ENCODE measurements at regions not wholly inside any gene's neighbourhood (a gene's known extent, or its start where the extent isn't known, plus 50 kb on each side); places are given as distances from the start of the nearest gene placed in this dataset.

- TF ChIP-seq, protein P1, sequence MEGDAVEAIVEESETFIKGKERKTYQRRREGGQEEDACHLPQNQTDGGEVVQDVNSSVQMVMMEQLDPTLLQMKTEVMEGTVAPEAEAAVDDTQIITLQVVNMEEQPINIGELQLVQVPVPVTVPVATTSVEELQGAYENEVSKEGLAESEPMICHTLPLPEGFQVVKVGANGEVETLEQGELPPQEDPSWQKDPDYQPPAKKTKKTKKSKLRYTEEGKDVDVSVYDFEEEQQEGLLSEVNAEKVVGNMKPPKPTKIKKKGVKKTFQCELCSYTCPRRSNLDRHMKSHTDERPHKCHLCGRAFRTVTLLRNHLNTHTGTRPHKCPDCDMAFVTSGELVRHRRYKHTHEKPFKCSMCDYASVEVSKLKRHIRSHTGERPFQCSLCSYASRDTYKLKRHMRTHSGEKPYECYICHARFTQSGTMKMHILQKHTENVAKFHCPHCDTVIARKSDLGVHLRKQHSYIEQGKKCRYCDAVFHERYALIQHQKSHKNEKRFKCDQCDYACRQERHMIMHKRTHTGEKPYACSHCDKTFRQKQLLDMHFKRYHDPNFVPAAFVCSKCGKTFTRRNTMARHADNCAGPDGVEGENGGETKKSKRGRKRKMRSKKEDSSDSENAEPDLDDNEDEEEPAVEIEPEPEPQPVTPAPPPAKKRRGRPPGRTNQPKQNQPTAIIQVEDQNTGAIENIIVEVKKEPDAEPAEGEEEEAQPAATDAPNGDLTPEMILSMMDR (IDR thresholded peaks at IDR 0.05; ENCODE audit: low read depth, low read length) = no peak
- peak; percentile 7 to 19 for DNase-seq (ENCODE audit: low read depth in 2 of 2)
- no peak overlapping the region for H3K4me3 ChIP-seq (replicated peaks in 1 of 2; ENCODE audit: low read depth in 2 of 2, low read length in 2 of 2)
Observed at GRCh38 chr10:89891006-89891535, 189.7 kb downstream of the KIF20B start.

DNA sequence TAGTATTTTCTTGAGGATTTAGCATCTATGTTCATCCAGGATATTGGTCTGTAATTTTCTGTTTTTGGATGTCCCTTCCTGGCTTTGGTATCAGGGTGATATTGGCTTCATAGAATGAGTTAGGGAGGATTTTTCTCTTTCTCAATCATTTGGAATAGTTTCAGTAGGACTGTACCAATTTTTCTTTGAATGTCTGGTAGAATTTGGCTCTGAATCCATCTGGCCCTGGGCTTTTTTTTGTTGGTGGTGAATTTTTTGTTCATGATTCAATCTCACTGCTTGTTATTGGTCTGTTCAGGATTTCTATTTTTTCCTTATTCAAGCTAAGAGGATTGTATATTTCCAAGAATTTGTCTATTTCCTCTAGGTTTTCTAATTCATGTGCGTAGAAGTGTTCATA is 192.7 kb downstream of the KIF20B start:
- DNase-seq (ENCODE audit: low read depth in 2 of 2) = peak in 1 of 2 donors; percentile 34
- H3K4me3 ChIP-seq (replicated peaks in 1 of 2; ENCODE audit: low read depth in 2 of 2, low read length in 2 of 2) = no peak overlapping the region
- TF ChIP-seq, protein P1 (IDR thresholded peaks at IDR 0.05; ENCODE audit: low read depth, low read length) = no peak

DNA sequence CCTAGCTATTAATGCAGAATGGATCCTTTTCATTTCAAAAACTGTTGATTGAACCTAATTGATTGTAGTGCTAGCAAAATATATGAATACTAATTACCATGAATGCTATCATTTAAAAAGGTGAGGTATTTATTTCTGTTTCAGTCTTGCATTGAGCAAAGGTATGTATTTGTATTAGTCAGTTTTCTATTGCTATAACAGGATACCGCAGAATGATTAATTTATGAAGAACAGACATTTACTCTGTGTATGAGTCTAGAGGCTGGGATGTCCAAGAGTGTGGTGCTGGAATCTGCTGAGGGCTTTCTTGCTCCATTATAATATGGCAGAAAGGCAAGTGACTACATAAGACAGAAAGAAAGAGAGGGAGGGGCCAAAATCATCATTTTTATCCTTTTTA is 199.2 kb downstream of the KIF20B start:
- no peak overlapping the region for H3K4me3 ChIP-seq (replicated peaks in 1 of 2; ENCODE audit: low read depth in 2 of 2, low read length in 2 of 2)
- no peak for DNase-seq (ENCODE audit: low read depth in 2 of 2)
- TF ChIP-seq, protein P1 (IDR thresholded peaks at IDR 0.05; ENCODE audit: low read depth, low read length) = no peak

DNA sequence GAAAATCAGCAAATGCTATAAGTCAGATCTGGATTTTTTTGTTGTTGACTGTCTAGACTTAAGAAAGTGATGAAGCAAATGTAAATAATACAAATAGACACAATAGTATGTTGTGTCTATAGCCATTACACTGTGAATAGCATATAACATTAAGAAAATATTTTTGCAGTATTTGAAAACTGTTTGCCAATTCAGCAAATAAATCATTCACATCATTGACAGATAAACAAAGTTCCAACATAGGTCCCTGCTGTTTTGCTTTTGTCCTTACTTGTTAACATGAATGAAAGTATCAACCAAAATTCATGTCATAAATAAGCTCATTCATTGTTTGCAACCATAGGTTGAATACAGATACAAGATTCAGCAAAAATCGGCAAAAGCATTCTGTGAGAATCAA is 200.5 kb downstream of the KIF20B start:
- DNase-seq (ENCODE audit: low read depth in 2 of 2) = no peak
- no peak overlapping the region for H3K4me3 ChIP-seq (replicated peaks in 1 of 2; ENCODE audit: low read depth in 2 of 2, low read length in 2 of 2)
- TF ChIP-seq, protein P1 (IDR thresholded peaks at IDR 0.05; ENCODE audit: low read depth, low read length) = no peak

DNA sequence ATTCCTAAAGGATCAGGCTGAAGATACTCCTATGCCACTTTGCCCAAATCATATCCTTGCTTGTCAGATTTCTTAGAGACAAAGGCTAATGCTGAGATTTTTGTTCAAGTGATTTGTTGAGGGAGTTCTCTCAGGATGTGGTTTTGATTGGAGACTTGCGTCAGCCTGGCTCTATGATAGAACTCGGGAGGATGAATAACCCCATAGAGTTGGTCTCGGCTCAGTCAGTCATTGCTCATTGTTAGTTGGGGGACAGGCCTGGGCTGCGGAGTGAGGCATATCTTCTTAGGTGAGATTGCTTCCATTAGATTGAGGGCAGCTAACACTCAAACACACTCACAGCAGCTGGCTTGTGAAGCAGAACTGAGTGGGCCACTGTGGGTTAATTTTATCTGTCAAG is 203.4 kb downstream of the KIF20B start:
- DNase-seq (ENCODE audit: low read depth in 2 of 2) = peak in 1 of 2 donors; percentile 29
- no peak overlapping the region for H3K4me3 ChIP-seq (replicated peaks in 1 of 2; ENCODE audit: low read depth in 2 of 2, low read length in 2 of 2)

DNA sequence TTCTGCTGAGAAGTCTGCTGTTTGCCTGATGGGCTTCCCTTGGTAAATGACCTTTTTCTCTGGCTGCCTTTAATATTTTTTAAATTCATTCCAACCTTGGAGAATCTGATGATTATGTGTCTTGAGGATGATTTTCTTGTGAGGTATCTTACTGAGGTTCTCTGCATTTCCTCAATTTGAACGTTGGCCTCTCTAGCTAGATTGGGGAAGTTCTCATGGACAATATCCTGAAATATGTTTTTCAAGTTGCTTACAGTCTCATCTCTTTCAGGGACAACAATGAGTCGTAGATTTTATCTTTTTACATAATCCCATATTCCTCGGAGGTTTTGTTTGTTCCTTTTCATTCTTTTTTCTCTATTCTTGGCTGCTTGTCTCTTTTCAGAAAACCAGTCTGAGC is 208.4 kb downstream of the KIF20B start:
- TF ChIP-seq, protein P1 (IDR thresholded peaks at IDR 0.05; ENCODE audit: low read depth, low read length) = no peak
- DNase-seq (ENCODE audit: low read depth in 2 of 2) = no peak
- no peak overlapping the region for H3K4me3 ChIP-seq (replicated peaks in 1 of 2; ENCODE audit: low read depth in 2 of 2, low read length in 2 of 2)

More for the DNA sequence above, 203.4 kb downstream of the KIF20B start:
- TF ChIP-seq, protein P1 (IDR thresholded peaks at IDR 0.05; ENCODE audit: low read depth, low read length) = no peak

DNA sequence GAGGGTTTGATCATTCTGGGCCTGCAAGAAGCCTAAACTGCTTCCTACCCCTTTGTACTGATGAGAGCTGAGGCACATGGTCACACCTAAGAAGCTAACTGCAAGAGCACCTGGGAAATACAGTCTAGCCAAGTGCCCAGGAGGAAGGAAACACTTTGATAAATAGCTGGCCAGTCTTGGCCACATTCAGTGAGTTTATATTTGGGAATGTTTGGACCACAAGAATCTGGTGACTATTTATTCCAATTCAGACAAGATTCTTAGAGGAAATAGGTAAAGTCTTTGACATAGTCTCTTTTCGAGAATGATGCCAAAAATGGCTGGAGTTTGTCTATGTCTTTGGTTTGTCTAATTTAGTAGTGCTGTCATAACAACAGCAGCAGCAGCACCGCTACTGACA is 213.6 kb downstream of the KIF20B start:
- DNase-seq (ENCODE audit: low read depth in 2 of 2) = no peak
- H3K4me3 ChIP-seq (replicated peaks in 1 of 2; ENCODE audit: low read depth in 2 of 2, low read length in 2 of 2) = no peak overlapping the region
- TF ChIP-seq, protein P1 (IDR thresholded peaks at IDR 0.05; ENCODE audit: low read depth, low read length) = no peak
